ENCODE measurements at regions not wholly inside any gene's neighbourhood (a gene's known extent, or its start where the extent isn't known, plus 50 kb on each side); places are given as distances from the start of the nearest gene placed in this dataset.

DNA sequence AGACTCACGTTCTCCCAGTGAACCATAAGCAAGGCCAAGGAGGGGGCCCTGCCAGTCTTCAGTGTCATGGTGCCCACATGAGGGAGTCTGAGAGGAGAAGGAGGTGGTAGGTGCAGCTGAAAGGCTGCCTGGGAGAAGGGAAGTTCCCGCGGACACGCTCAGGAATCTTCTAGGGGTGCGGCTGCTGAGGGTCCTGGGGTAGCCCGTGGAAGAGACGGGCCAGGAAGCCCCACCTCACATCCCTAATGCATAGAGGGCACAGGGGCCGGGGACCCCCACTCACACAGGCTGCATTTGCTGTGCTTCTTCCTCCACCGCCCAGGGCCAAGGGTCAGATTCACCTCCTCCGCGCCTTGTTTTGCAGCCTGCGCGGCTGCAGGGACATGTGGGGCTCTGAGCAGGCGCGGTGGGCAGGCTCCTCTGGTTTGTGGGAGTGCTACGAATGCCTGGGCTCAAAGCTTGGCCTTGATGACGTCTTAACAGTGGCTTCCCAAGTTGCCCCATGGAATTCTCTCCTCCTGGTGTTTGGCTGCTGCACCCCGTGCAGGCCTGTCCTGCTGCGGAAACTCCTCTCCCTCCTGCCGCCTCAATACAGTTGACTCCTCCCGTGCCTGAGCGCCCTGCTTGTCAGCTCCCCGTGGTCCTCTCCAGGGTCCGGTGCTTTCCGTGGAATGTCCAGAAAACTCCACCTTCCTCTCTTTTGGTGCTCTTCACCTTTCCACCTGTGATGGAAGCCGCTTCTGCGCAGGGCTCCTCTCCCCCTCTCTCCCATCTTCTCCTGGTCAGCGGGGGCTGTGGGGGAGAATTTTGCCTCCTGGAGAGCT is 95.7 kb downstream of the VAPA start:
- Histone ChIP-seq H3K4me1 (ENCODE audit: control insufficient read depth in 2 of 2, insufficient read depth in 2 of 2, low read length in 2 of 2) (no peaks in the 10 kb centered on the region), H3K4me3 (ENCODE audit: low read length in 2 of 2) (no peak overlapping the region), H3K27ac (ENCODE audit: low read depth in 2 of 2, low read length in 2 of 2) (peak overlapping the region; percentile 17 to 52), H3K36me3 (ENCODE audit: control insufficient read depth in 2 of 2, insufficient read depth in 2 of 2, low read length in 2 of 2) (no peaks in the 10 kb centered on the region), H3K27me3 (ENCODE audit: control insufficient read depth in 2 of 2, insufficient read depth in 2 of 2, low read length in 2 of 2) (no peaks in the 10 kb centered on the region), H3K9me3 (ENCODE audit: control insufficient read depth in 2 of 2, low read length in 2 of 2) (no peaks in the 10 kb centered on the region), H3K9ac (ENCODE audit: low read depth in 1 of 2, low read length in 2 of 2) (no peak overlapping the region)

GRCh38 chr18:10010611-10011015 is 96.8 kb downstream of the VAPA start:
- Histone ChIP-seq H3K27ac (ENCODE audit: low read depth in 2 of 2, low read length in 2 of 2) (peak overlapping the region; percentile 52 to 62), H3K27me3 (ENCODE audit: control insufficient read depth in 2 of 2, insufficient read depth in 2 of 2, low read length in 2 of 2) (no peaks in the 10 kb centered on the region), H3K9ac (ENCODE audit: low read depth in 1 of 2, low read length in 2 of 2) (peak overlapping the region in 1 of 2 donors; percentile 5), H3K9me3 (ENCODE audit: control insufficient read depth in 2 of 2, low read length in 2 of 2) (no peaks in the 10 kb centered on the region), H3K4me3 (ENCODE audit: low read length in 2 of 2) (no peak overlapping the region), H3K36me3 (ENCODE audit: control insufficient read depth in 2 of 2, insufficient read depth in 2 of 2, low read length in 2 of 2) (no peaks in the 10 kb centered on the region), H3K4me1 (ENCODE audit: control insufficient read depth in 2 of 2, insufficient read depth in 2 of 2, low read length in 2 of 2) (no peaks in the 10 kb centered on the region)

- no peaks in the 10 kb centered on the region for H3K27me3 ChIP-seq (ENCODE audit: control insufficient read depth in 2 of 2, insufficient read depth in 2 of 2, low read length in 2 of 2)
- H3K4me3 ChIP-seq (ENCODE audit: low read length in 2 of 2), result no peak overlapping the region
- no peaks in the 10 kb centered on the region for H3K36me3 ChIP-seq (ENCODE audit: control insufficient read depth in 2 of 2, insufficient read depth in 2 of 2, low read length in 2 of 2)
- peak overlapping the region; percentile 52 to 62 for H3K27ac ChIP-seq (ENCODE audit: low read depth in 2 of 2, low read length in 2 of 2)
- peak overlapping the region in 1 of 2 donors; percentile 5 for H3K9ac ChIP-seq (ENCODE audit: low read depth in 1 of 2, low read length in 2 of 2)
- no peaks in the 10 kb centered on the region for H3K9me3 ChIP-seq (ENCODE audit: control insufficient read depth in 2 of 2, low read length in 2 of 2)
- H3K4me1 ChIP-seq (ENCODE audit: control insufficient read depth in 2 of 2, insufficient read depth in 2 of 2, low read length in 2 of 2), result peaks cover 0 to 2% of the 10 kb centered on the region in 2 donors
Measured at GRCh38 chr18:10011061-10011460, 97.2 kb downstream of the VAPA start.

DNA sequence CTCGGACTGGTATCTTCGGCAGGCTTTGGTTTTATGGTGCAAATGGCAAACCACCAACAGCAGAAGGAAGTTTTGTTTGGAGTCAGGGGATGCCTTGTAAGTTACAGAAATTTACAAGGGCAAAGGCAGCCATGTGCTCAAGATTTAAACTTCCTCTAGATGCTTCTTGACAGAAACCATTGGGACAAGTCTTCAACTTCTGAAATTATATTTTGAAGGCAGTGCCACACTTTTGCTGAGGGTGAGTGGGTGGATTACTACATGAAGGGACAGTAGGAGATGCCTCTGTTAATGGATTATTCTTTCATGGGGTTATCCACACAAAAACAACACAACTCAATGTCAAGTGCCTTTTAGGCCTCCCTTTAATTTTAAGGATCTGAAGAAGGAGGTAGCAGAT is 97.9 kb downstream of the VAPA start:
- Histone ChIP-seq H3K9me3 (ENCODE audit: control insufficient read depth in 2 of 2, low read length in 2 of 2) (no peaks in the 10 kb centered on the region), H3K36me3 (ENCODE audit: control insufficient read depth in 2 of 2, insufficient read depth in 2 of 2, low read length in 2 of 2) (no peaks in the 10 kb centered on the region), H3K4me3 (ENCODE audit: low read length in 2 of 2) (no peak overlapping the region), H3K9ac (ENCODE audit: low read depth in 1 of 2, low read length in 2 of 2) (no peak overlapping the region), H3K27me3 (ENCODE audit: control insufficient read depth in 2 of 2, insufficient read depth in 2 of 2, low read length in 2 of 2) (no peaks in the 10 kb centered on the region), H3K4me1 (ENCODE audit: control insufficient read depth in 2 of 2, insufficient read depth in 2 of 2, low read length in 2 of 2) (peaks cover 0 to 5% of the 10 kb centered on the region in 2 donors), H3K27ac (ENCODE audit: low read depth in 2 of 2, low read length in 2 of 2) (peak overlapping the region; percentile 52 to 62)

DNA sequence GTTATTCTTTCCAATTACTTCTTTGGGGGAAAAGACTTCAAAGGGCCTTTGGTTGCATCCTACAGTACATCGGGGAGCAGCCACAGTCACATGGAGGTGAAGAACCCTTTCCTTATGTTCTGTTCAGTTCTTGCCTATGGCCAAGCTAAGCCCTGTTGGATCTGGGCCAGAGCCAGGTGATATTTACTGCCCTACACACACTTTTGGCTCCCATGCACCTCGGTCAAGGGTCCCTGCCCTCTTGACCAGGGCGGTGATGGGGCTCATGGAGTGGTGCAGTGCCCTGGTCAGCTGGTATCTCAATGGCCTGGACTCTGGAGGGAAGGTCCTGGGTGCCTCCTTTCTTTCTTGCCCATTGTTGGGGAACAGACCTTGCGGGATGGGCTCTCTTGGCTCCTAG is 98.7 kb downstream of the VAPA start:
- Histone ChIP-seq H3K36me3 (ENCODE audit: control insufficient read depth in 2 of 2, insufficient read depth in 2 of 2, low read length in 2 of 2) (no peaks in the 10 kb centered on the region), H3K9ac (ENCODE audit: low read depth in 1 of 2, low read length in 2 of 2) (no peak overlapping the region), H3K4me1 (ENCODE audit: control insufficient read depth in 2 of 2, insufficient read depth in 2 of 2, low read length in 2 of 2) (peaks cover 0 to 5% of the 10 kb centered on the region in 2 donors), H3K9me3 (ENCODE audit: control insufficient read depth in 2 of 2, low read length in 2 of 2) (no peaks in the 10 kb centered on the region), H3K4me3 (ENCODE audit: low read length in 2 of 2) (no peak overlapping the region), H3K27me3 (ENCODE audit: control insufficient read depth in 2 of 2, insufficient read depth in 2 of 2, low read length in 2 of 2) (no peaks in the 10 kb centered on the region), H3K27ac (ENCODE audit: low read depth in 2 of 2, low read length in 2 of 2) (no peak overlapping the region)

DNA sequence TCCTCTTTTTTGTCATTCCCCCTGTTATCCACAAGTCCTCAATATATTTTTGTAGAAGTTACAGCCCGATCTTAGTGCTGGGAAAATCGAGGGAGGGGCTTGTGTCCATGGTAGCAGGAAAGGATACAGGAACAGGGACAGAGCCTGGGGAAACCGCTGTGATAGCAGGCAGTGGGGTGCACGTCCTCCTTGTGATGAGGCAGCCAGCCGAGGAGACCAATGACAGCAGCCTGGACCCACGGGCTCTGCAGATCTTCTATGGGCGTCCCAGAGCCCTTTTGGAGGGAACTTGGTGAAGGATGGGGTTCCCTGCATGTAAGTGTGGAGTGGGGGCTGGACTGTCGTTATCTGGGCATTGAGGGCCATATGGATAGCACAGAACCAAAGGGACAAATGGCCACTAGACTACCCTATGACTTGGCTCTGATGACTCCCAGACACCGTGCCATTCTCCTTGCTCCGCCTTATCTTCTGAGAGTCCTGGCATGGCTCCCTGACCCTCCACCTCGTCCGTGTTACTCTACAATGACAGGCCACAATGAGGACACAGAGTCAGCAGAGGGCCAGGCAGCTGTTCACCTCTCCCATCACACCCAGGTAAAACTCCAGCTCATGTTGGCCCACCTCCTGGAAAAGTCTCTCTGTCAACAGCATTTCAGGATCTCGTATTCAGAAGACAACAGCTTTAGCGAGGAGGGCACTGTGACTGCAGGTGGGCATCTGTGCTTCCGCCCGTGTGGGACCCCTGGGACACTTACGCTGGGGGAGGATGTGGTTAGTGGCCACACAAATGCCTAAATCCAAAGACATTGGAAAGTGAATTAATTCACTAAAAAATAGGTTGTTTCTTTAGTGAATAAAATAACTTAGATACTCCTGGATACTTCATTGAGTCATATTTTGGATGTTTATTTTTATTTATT is 100.1 kb downstream of the VAPA start:
- Histone ChIP-seq H3K36me3 (ENCODE audit: control insufficient read depth in 2 of 2, insufficient read depth in 2 of 2, low read length in 2 of 2) (no peaks in the 10 kb centered on the region), H3K9me3 (ENCODE audit: control insufficient read depth in 2 of 2, low read length in 2 of 2) (no peaks in the 10 kb centered on the region), H3K9ac (ENCODE audit: low read depth in 1 of 2, low read length in 2 of 2) (no peak overlapping the region), H3K27me3 (ENCODE audit: control insufficient read depth in 2 of 2, insufficient read depth in 2 of 2, low read length in 2 of 2) (no peaks in the 10 kb centered on the region), H3K27ac (ENCODE audit: low read depth in 2 of 2, low read length in 2 of 2) (no peak overlapping the region), H3K4me1 (ENCODE audit: control insufficient read depth in 2 of 2, insufficient read depth in 2 of 2, low read length in 2 of 2) (peaks cover 0 to 5% of the 10 kb centered on the region in 2 donors), H3K4me3 (ENCODE audit: low read length in 2 of 2) (no peak overlapping the region)

DNA sequence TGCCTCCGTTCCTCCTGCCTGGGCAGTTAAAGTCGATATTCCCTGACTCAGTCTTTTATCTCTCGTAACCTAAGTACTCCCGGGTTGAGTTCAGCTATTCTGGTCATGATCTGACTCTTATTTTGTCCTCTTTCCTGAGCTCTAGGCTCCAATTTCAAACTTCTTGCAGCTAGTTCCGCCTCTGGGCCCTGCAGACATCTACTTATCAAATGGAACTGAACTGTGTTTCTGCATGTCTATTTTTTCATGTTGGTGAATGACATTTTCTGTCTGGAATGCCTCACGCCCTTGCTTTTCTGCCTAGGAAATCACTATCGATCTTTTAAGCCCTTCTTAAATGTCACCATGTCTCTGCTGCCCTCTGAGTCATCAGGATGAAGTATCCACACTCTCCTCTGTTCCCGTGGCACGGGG is 101.5 kb downstream of the VAPA start:
- no peaks in the 10 kb centered on the region for H3K27me3 ChIP-seq (ENCODE audit: control insufficient read depth in 2 of 2, insufficient read depth in 2 of 2, low read length in 2 of 2)
- H3K9me3 ChIP-seq (ENCODE audit: control insufficient read depth in 2 of 2, low read length in 2 of 2), result no peaks in the 10 kb centered on the region
- H3K27ac ChIP-seq (ENCODE audit: low read depth in 2 of 2, low read length in 2 of 2), result peak overlapping the region in 1 of 2 donors; percentile 0
- no peak overlapping the region for H3K4me3 ChIP-seq (ENCODE audit: low read length in 2 of 2)
- no peak overlapping the region for H3K9ac ChIP-seq (ENCODE audit: low read depth in 1 of 2, low read length in 2 of 2)
- H3K36me3 ChIP-seq (ENCODE audit: control insufficient read depth in 2 of 2, insufficient read depth in 2 of 2, low read length in 2 of 2), result no peaks in the 10 kb centered on the region
- H3K4me1 ChIP-seq (ENCODE audit: control insufficient read depth in 2 of 2, insufficient read depth in 2 of 2, low read length in 2 of 2), result peaks cover 0 to 5% of the 10 kb centered on the region in 2 donors

GRCh38 chr18:10015941-10016819 is 102.4 kb downstream of the VAPA start:
- no peaks in the 10 kb centered on the region for H3K27me3 ChIP-seq (ENCODE audit: control insufficient read depth in 2 of 2, insufficient read depth in 2 of 2, low read length in 2 of 2)
- no peaks in the 10 kb centered on the region for H3K9me3 ChIP-seq (ENCODE audit: control insufficient read depth in 2 of 2, low read length in 2 of 2)
- peak overlapping the region; percentile 26 to 56 for H3K27ac ChIP-seq (ENCODE audit: low read depth in 2 of 2, low read length in 2 of 2)
- H3K4me3 ChIP-seq (ENCODE audit: low read length in 2 of 2), result no peak overlapping the region
- no peak overlapping the region for H3K9ac ChIP-seq (ENCODE audit: low read depth in 1 of 2, low read length in 2 of 2)
- H3K4me1 ChIP-seq (ENCODE audit: control insufficient read depth in 2 of 2, insufficient read depth in 2 of 2, low read length in 2 of 2), result peaks cover 0 to 5% of the 10 kb centered on the region in 2 donors
- H3K36me3 ChIP-seq (ENCODE audit: control insufficient read depth in 2 of 2, insufficient read depth in 2 of 2, low read length in 2 of 2), result no peaks in the 10 kb centered on the region

- Histone ChIP-seq H3K9me3 (ENCODE audit: control insufficient read depth in 2 of 2, low read length in 2 of 2) (no peaks in the 10 kb centered on the region), H3K9ac (ENCODE audit: low read depth in 1 of 2, low read length in 2 of 2) (no peak overlapping the region), H3K4me1 (ENCODE audit: control insufficient read depth in 2 of 2, insufficient read depth in 2 of 2, low read length in 2 of 2) (peaks cover 0 to 5% of the 10 kb centered on the region in 2 donors), H3K27me3 (ENCODE audit: control insufficient read depth in 2 of 2, insufficient read depth in 2 of 2, low read length in 2 of 2) (no peaks in the 10 kb centered on the region), H3K36me3 (ENCODE audit: control insufficient read depth in 2 of 2, insufficient read depth in 2 of 2, low read length in 2 of 2) (no peaks in the 10 kb centered on the region), H3K4me3 (ENCODE audit: low read length in 2 of 2) (no peak overlapping the region), H3K27ac (ENCODE audit: low read depth in 2 of 2, low read length in 2 of 2) (no peak overlapping the region)
Measured at GRCh38 chr18:10017043-10017442, 103.2 kb downstream of the VAPA start.
